Astrocyte of the cerebellum (primary cell): ENCODE measurements at regions not wholly inside any gene's neighbourhood (a gene's known extent, or its start where the extent isn't known, plus 50 kb on each side); places are given as distances from the start of the nearest gene placed in this dataset.

Source experiments
- DNase-seq: peaks from one replicate; pipeline ENCODE4 v3.0.0-alpha.2; 2011; ENCODE audit warnings: low read depth
- H3K4me3 ChIP-seq: 2 replicates; pipeline ENCODE4 v1.5.1; 2011; ENCODE audit warnings: mild to moderate bottlenecking, low read depth, low read length, moderate library complexity
- CTCF ChIP-seq: IDR thresholded peaks from 2 replicates; pipeline ENCODE4 v1.5.1; 2012; ENCODE audit warnings: low read length, low read depth, moderate library complexity, mild to moderate bottlenecking; ENCODE audit errors: missing control alignments
- in situ Hi-C: cut with HindIII; loops from 2 replicates; pipeline ENCODE4 v1.10.0; 2017; ENCODE audit warnings: low sequenced_read_pairs

GRCh38 chr2:3927031-3927430 lies 223.7 kb downstream of the DCDC2C start:
- no peak for DNase-seq
- H3K4me3 ChIP-seq = no peak overlapping the region
- in situ Hi-C loops = no loop called here
- no peak for TF ChIP-seq CTCF

GRCh38 chr2:3929374-3929773 lies 226.0 kb downstream of the DCDC2C start:
- TF ChIP-seq CTCF = no peak
- no peak for DNase-seq
- in situ Hi-C loops = no loop called here
- H3K4me3 ChIP-seq = no peak overlapping the region

GRCh38 chr2:3930246-3930645 lies 226.9 kb downstream of the DCDC2C start:
- in situ Hi-C loops = no loop called here
- no peak for DNase-seq
- H3K4me3 ChIP-seq = no peak overlapping the region
- TF ChIP-seq CTCF = no peak

GRCh38 chr2:3940661-3941060 lies 237.3 kb downstream of the DCDC2C start:
- no peak for TF ChIP-seq CTCF
- DNase-seq = no peak
- in situ Hi-C loops = no loop called here
- no peak overlapping the region for H3K4me3 ChIP-seq

- no peak for DNase-seq
- no peak for TF ChIP-seq CTCF
- H3K4me3 ChIP-seq = no peak overlapping the region
- in situ Hi-C loops = no loop called here
These were observed 239.5 kb downstream of the DCDC2C start for GRCh38 chr2:3942841-3943240.

GRCh38 chr2:3944071-3944470 lies 240.7 kb downstream of the DCDC2C start:
- no peak for TF ChIP-seq CTCF
- in situ Hi-C loops = no loop called here
- H3K4me3 ChIP-seq = no peak overlapping the region
- DNase-seq = no peak

- TF ChIP-seq CTCF = no peak
- DNase-seq = no peak
- no peak overlapping the region for H3K4me3 ChIP-seq
- in situ Hi-C loops = no loop called here
These were observed 241.5 kb downstream of the DCDC2C start for GRCh38 chr2:3944841-3945240.
